Caki2 (cell line): ENCODE measurements at regions not wholly inside any gene's neighbourhood (a gene's known extent, or its start where the extent isn't known, plus 50 kb on each side); places are given as distances from the start of the nearest gene placed in this dataset.
A peak's percentile ranks its signal among the peaks of the same experiment; 100 is the strongest.

Experiments used
- DNase-seq: peaks from one replicate; pipeline ENCODE4 v3.0.0-alpha.2; 2015; ENCODE audit warnings: low read depth
- in situ Hi-C: cut with HindIII; loops from 2 replicates; pipeline ENCODE4 v1.10.0; 2016; ENCODE audit warnings: low sequenced_read_pairs, low pct_unique_long_range_greater_than_20kb, mixed read lengths

- DNase-seq = no peak
- in situ Hi-C loops = no loop called here
Observed at GRCh38 chr2:226190479-226191252, 609.0 kb downstream of the IRS1 start.

DNA sequence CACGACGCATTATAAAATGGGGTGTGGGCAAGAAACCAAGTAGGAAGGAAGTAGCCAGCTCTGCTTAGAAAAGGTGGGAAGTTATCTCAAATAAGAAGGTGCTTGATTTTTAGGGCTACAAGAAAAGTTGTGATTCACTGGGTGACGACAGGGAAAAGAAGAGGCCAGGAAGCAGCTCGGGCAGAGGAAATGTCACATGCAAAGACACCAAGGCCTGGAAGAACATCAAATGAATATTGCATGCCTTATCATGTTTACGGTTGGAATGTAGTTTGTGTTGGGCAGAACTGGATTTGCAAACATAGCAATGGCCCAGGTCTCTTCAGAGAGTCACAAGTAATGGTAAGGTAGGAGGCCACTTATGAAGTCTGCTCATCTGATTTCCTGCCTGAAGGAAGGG is 610.6 kb downstream of the IRS1 start:
- in situ Hi-C loops = no loop called here
- DNase-seq = no peak

- no peak for DNase-seq
- in situ Hi-C loops = no loop called here
Observed at GRCh38 chr2:226187616-226188015, 612.0 kb downstream of the IRS1 start.

DNA sequence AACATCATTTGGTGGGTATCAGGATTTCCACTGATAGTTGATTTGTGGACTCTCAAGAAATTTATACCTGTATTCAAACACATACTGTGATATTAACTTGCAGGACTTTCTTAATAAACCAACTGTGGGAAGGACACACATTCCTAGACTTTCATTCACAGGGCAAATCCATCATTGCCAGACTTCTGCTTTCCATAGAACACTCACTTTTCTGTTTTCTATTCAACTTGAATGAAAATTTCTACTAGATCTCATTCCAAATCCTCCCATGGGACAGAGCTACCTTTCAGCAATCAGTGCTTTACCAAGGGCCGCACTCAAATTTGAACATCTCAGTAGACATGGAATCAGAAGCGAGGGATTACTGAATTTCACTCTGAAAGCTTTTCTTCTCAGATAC is 612.5 kb downstream of the IRS1 start:
- in situ Hi-C loops = no loop called here
- no peak for DNase-seq

DNA sequence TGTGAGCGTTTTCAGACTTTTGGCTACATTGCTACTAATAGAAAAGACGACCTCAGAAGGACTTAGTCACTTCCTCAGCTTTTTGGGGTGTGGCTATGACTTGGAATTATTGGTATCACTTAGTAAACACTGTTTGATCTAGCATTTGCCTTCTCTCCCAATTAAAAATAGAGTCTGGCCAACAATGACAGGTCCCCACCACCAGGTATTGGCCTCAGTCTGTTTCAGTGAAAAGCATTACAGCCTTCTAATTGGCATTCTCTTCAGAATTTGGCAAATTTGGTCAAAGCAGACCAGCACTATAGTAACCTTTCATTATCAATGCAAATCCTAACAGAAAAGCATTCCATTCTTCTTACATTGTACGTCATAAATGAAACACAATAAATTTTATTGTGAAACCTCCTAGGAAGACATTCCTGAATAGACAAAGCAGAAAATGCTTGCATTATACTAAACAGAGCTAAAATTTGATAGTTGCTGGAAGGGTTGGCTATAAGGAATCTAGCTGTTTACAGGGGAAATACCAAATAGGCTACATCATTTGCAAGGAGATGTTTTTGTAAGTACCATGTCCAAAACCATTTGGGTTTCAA is 613.9 kb downstream of the IRS1 start:
- peak; percentile 22 for DNase-seq
- in situ Hi-C loops = no loop called here

GRCh38 chr2:226184940-226185615 is 614.5 kb downstream of the IRS1 start:
- no peak for DNase-seq
- in situ Hi-C loops = no loop called here

GRCh38 chr2:226184540-226184939 is 615.1 kb downstream of the IRS1 start:
- in situ Hi-C loops = no loop called here
- DNase-seq = no peak

- in situ Hi-C loops = no loop called here
- no peak for DNase-seq
Observed at GRCh38 chr2:226183550-226183949, 616.1 kb downstream of the IRS1 start.

GRCh38 chr2:226183033-226183432 is 616.6 kb downstream of the IRS1 start:
- no peak for DNase-seq
- in situ Hi-C loops = no loop called here

DNA sequence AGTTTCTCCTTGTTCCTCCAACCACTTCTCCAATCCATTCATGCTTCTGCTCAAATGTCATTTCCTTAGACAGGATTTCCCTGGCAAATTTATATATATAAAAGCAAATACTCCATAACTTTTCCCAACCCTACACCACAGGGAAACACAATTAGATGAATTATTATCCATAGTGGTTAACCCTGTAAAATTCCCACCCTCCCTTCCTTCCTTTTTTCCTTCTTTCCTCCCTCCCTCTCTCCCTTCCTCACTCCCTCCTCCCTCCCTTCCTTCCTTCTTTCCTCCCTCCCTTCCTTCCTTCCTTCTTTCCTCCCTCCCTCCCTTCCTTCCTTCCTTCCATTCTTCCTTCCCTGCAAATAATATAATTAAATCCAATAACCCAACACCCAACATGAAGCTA is 617.7 kb downstream of the IRS1 start:
- in situ Hi-C loops = no loop called here
- DNase-seq = no peak

- in situ Hi-C loops = no loop called here
- DNase-seq = no peak
Observed at GRCh38 chr2:226180281-226180884, 619.2 kb downstream of the IRS1 start.

DNA sequence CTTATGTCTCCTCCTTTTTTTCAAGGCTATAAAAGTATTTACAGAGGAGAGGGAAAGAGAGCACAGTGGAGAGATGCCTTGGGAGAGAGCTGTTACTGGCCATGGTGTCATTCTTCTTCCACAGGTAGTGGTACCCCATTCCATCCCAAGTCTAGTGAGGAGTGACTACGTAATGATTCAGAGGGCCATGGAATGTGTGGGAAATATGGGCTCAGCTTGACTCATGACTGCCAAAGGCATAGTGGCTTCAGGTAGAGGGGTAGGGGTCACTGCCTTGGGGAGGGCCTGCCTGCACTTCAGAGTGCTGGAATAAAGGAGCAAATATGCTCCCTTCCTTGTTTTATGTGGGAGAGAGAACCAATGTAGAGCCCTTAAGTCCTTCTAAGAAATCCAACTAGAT is 620.6 kb downstream of the IRS1 start:
- no peak for DNase-seq
- in situ Hi-C loops = no loop called here

GRCh38 chr2:226176283-226176984 is 623.2 kb downstream of the IRS1 start:
- in situ Hi-C loops = no loop called here
- DNase-seq = no peak

GRCh38 chr2:226174390-226174789 is 625.2 kb downstream of the IRS1 start:
- no peak for DNase-seq
- in situ Hi-C loops = no loop called here

DNA sequence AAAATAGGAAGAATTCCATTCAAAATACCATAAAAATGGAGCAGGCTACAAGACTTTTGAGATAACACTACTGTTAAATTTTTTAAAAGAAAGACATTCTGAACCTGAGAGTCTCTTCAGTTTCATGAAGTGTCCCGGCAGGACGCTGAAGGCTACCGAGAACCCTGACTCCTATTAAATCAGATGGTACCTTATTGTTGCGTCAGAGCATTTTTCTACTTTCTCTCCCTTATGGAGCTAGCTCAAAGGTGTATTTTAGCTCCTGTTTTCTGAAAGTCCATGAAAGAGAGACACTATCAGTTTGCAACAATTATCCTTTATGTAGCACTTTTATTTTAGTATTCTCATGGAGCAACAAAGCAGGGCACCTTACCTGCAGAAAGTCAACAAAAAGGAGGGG is 626.7 kb downstream of the IRS1 start:
- in situ Hi-C loops = no loop called here
- no peak for DNase-seq

- no peak for DNase-seq
- in situ Hi-C loops = no loop called here
Observed at GRCh38 chr2:226172309-226172708, 627.3 kb downstream of the IRS1 start.

DNA sequence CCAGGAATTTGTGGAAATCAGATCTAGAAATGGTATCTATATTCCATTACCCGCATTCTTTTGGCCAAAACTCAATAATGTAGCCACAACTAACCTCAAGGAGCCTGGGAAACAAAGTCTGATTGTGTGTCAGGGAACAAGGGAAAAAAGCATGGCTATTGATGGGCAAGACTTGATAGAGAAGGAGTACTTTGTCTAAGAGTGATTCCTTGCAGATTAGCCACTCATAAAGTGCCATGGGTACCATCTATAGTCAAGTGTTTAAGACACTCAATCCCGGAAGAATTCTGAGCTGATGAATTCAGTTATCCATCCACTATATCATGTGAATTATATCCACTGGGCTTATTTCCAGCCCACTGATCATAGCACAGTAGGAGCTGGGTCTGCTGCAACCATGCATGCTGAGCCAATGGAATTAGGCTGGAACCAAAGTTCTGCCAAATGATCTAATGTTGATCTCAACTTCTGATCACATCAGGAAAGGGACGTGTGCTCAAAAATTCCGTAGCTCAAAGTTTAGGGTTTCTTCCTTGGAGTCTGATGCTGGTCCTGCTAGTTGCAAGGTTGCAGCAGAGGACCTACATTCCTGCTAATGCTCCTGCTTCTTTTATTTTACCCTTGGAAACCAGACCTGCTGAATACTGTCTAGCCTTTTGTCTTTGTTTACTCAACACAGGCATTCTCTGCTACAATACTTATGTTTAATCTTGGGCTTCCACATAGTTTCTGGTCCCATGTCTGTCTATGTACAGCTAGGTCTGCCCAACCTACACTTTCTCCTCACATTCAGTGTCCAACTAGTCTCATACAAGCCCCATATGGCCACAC is 629.7 kb downstream of the IRS1 start:
- in situ Hi-C loops = no loop called here
- DNase-seq = no peak
